Bone marrow (tissue), 2 donors: ENCODE measurements at regions not wholly inside any gene's neighbourhood (a gene's known extent, or its start where the extent isn't known, plus 50 kb on each side); places are given as distances from the start of the nearest gene placed in this dataset.
"Not testable (repeated sequence)": the region's sequence is repeated elsewhere in the genome, so short reads cannot be mapped to it uniquely, and the experiment has no call there.

ENCODE experiments used
- DNase-seq, 2 donors: peaks; one replicate each; lab custom pipeline; 2025; lab: John Stamatoyannopoulos, UW

DNA sequence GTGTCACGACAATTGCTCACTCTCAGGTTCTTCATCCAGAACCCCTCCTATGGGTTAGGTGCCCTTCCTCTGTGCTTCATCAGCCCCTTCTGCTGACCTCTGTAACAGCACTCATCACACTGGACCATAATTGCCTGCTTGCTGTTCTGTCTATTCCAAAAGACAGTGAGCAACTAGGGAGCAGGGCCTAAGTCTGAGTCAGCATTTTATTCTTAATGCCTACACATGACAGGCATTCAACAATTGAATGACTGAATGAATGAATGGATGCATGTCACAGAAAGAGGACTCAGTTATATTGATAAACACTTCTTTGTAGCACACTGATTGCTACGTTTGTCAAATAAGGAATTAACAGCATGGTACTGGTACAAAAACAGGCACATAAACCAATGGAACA, 317.0 kb downstream of the ZIC3 start:
- DNase-seq = no peak

DNA sequence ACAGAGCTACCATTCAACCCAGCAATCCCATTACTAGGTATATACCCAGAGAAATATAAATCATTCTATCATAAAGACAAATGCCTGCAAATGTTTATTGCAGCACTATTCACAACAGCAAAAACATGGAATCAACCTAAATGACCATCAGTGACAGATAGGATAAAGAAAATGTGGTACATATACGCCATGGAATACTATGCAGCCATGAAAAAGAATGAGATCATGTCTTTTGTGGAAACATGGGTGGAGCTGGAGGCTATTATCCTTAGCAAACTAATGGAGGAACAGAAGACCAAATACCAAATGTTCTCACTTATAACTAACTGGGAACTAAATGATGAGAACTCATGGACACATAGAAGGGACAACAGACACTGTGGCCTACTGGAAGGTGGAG, 318.9 kb downstream of the ZIC3 start:
- DNase-seq = not testable (repeated sequence)

DNA sequence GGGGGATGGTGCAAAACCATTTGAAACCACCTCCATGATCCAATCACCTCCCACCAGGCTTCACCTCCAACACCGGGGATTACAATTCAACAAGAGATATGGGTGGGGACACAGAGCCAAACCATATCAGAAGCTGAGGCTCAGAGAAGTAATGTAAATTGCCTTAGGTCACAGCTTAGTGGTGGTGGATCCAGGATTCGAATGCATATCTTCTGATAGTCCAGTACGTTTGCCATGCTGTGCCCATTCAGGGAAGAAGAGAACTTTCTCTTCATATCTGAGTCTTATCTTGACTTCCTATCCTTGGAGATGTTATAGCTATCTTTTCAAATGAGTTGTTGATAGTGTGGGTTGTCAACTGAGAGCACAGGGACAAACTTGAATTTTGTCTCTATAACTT, 325.5 kb downstream of the ZIC3 start:
- DNase-seq = no peak

DNA sequence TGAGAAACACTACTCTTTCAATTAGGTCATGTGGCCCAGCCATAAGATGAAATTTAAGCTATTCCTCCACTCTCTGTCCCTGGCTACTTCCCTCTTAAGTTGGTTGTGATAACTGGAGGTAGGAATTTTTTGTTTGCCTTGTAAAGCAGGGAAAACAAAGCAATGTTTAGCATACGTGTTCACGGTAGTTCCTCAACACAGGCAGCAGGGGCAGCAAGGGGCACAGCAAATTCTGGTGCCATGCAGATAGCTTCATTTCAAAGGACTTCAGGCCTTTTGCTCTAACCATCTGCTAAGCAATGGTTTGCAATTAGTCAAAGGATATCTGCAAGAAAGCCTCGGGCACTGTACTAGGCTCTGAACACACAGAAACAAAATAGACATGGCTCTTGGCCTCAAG, 330.2 kb downstream of the ZIC3 start:
- no peak for DNase-seq

DNA sequence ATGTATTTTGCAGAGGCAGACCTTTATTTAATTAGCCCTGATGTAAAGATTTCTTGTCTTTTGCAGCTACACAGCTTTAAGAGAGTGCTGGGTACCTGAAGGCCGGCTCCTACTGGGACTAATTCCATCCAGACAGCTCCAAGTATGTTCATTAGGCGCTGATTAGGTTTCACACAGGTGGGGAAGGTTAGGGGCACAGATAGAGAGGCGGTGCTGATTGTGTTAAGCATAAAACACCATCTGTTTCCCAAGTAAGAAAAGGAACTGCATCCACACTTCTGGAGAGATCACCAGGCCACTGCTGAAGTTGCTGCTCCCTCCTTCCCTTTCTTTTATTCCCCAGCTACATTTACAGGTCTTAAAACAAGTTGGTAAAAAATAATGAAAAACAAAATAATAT, 349.5 kb downstream of the ZIC3 start:
- no peak for DNase-seq

DNA sequence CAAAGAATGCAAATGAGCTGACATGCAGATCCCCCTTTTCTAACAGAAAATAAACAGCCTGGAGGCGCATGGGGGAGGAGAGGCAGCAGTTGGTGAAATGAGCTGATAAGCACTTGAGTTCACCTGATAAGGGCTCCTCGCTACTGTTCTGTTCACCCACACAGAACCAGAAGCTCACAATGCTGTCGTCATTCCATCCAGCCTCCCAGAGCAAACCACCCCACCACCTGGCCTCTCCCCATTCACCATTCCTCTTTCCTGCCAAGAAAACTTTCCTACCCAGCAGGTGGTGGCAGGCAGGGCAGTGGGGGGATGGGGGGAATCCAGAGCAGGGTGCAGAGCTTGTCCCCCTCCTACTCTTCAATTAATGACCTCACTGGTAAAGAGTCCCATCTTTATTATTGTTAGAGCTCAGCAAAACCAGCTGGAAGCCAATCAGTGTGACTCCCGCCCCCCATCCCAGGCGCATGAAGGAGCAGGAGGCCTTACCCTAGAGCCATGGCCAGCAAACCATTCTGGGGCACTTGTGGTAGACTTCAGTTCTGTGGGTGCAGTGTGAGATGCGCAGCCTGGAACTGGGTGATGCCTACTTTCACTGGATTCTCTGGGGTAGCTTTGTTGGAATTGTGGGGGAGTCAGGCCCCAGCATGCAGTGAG, 350.3 kb downstream of the ZIC3 start:
- DNase-seq = no peak

DNA sequence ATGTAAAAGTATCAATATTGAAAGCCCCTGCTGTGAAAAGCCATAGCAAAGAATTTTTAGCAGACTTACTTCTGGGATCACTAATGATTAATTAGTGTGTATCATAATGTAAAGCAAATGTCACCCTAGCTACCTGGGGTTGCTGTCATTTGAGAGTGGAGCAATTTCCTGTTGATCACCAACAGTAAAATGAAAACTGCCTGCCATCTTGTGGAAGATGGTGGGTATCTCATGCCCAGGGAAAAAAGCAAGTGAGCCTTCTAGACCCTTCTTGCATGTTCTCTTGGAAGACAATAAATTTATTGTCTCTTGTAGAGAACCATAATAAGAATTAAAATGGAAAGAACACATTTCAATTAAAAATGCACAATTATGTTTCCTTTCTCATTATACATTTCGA, 360.2 kb downstream of the ZIC3 start:
- no peak for DNase-seq

DNA sequence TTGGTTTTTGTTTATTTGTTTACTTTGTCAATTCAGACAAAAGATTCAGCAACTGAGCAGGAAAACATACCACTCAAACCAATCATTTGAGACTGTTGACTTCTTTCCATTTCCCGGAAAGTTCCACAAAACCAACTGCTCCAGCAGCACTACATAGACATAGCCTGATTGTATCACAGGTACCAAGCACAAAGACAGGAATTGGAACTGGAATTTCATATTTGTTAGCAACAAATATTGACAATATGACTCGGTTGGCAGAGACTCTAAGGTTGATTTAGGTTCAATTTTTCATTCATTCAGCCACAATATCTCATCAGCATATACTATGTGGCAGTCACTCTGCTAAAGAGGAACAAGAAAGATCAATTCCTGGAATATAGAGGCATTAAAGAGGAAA, 364.0 kb downstream of the ZIC3 start:
- DNase-seq = no peak

DNA sequence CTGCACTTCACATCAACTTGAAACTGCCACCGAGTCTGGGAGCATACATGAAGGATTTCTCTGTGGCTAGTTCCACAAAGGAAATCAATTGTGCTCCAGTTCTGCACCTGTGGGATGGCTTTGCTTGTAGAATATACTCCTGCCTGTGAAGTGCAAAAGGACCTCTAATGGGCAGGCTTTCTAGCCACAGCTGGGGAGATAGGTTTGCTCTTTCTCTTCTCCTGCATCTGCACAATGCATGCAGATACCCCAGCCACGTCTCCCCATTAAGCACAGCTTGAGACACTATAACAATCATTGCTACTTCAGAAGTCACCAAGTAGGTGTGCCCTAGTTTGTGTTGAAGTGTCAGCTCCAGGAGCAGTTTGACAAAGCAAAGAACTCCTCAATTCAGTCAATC, 364.6 kb downstream of the ZIC3 start:
- no peak for DNase-seq

DNA sequence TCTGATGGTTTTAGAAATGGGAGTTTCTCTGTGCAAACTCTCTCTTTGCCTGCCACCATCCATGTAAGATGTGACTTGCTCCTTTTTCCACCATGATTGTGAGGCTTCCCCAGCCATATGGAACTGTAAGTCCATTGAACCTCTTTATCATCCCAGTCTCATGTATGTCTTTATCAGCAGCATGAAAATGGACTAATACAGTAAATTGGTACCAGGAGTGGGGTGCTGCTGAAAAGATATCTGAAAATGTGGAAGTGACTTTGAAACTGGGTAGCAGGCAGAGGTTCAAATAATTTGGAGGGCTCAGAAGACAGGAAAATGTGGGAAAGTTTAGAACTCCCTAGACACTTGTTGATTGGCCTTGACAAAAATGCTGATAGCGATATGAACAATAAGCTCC, 368.3 kb downstream of the ZIC3 start:
- not testable (repeated sequence) for DNase-seq

DNA sequence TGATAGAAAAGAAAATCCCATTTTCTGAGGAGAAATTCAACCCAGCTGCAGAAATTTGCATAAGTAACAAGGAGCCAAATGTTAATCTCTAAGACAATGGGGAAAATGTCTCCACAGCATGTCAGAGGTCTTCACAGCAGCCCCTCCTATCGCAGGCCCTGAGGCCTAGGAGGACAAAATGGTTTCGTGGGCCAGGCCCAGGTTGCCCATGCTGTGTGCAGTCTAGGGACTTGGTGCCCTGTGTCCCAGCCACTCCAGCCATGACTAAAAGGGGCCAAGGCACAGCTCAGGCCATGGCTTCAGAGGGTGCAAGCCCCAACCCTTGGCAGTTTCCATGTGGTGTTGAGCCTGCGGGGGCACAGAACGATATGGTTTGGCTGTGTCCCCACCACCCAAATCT, 369.0 kb downstream of the ZIC3 start:
- not testable (repeated sequence) for DNase-seq

DNA sequence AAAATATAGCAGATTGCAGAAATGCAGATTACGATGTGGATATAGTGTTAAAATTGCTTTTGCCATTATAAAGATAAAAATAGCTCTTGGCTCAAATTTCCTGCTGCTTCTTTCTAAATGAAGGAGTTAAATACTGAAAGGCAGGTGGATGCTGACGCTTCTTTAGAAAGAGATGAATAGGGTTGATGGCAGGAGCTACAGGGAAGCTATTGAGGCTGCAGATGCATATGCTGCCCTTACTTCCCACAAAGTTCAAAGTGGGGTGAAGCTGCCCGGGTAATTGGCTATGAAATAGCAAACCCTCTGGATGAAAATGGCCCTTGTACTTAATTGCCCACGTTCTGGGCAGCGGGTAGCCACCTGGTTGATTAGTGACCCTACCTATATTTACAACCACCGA, 379.5 kb downstream of the ZIC3 start:
- DNase-seq = no peak

DNA sequence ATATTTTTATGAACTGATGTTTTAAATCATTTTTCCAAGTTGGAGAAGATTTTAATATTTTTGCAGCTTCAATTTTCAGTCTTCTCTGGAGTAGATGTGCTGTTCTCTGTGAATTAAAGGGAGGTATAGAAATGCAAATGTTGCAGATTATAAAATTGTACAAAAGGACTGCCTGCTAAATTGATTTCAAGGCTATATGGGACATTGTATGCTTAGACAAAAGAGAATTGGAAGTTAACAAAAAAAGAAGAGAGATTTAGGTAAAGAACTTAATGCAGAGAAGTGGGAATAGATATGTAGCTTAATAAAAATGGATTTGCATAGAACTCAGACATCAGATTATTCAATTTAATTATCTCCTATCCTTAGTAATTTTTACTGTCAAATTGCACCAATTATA, 403.3 kb downstream of the ZIC3 start:
- no peak for DNase-seq

DNA sequence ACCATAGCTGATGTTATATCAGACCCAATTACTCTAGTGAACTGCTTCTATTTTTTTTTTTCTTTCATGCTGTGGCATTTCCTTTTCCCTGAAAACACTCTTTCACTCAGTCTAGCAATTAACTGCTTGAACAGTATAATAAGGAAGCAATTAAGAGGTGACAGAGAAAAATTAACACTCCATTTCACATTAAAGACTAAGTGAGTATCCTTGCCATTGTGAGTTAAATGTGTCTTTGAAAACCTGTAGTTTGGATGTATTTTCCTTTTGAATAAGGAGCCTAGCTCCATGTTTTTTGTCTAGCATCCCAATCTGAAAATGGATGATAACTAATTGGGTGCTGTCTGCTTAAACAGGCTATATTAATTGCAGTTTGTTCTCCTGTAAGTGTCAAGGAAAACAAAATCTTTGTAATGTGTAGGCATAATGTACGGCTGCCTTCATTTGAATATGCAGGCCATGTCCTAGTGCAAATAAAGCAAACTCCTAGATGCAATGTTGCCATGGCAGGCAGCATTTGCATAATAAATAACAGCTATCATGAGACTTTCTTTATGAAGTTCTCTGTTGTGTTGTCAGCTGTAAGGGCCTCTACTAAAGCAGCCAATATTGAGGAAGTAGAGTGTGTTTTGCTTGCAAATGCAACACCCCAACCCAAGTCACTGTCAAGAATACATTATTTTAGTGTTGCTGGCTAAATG, 416.7 kb downstream of the ZIC3 start:
- no peak for DNase-seq

DNA sequence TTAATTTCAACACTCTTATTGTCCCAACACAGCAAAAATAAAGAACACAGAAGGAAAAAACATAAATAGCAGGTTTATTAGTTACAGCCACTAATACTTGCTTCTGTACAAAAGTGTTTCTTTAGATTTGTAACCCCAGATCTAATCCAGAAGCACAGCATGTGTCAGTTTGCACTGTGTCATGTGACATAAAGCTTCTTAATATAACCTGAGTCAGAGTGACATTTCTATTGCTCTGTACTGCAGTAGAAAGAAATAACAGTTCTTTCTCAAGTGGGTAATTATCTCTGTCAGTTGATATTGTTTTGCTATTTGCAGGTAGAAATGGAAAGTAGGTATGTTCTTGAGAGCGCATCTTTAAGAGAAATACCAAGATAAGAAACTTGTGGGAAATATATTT, 422.5 kb downstream of the ZIC3 start:
- no peak for DNase-seq

DNA sequence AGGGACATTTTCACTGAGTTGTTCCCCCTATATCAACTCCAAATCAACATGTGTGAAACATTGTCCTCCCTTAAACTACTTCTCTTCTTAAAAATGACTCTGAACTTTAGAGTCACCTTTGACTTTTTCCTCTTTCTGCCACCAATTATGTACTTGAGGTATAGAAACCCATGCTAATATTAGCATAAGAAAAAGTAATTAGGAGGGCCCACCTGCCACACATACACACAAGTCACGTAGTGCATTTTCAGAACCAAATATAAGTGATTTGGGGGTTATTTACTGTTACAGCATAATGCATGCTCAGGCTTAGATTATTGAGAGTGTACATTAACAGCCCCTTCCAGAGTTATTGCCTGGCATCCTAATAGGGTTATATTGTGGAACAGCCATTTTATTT, 432.7 kb downstream of the ZIC3 start:
- DNase-seq = no peak

DNA sequence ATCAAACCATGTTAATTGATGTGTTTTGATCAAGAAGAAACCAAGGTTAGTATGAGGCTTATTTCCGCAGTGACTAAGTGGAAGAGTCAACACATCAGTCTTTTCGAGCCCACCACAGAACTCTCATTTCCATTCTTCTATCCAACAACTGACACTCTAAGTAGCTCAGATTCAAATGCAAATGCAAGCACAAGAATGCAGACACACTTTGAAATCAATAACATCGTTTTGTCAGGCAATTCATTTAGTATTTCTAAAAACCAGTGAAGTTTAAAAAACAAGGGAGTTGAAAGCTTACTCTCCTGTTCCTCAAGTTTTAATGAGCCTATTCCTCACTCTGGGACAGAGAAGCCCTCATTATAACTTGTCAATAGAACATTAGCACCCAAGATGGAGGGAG, 433.1 kb downstream of the ZIC3 start:
- DNase-seq = no peak

DNA sequence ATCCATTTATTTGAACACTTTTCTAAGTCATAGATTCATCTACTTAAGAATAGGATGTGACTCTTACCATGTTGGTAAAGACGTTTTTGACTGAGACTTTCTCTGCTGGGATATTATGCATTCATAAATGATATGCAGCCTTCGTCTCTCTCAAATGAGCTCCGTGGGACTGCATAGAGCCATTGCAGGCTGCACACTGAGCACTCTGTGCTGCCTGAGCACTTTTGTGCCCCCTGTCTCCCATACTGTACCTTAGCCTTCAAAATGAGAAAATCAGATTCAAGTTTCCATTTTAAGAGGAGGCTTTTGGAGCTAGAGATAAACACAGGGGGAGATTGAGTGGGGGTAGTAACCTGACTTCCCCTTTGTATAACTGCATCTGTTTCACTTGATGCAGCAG, 433.6 kb downstream of the ZIC3 start:
- no peak for DNase-seq

DNA sequence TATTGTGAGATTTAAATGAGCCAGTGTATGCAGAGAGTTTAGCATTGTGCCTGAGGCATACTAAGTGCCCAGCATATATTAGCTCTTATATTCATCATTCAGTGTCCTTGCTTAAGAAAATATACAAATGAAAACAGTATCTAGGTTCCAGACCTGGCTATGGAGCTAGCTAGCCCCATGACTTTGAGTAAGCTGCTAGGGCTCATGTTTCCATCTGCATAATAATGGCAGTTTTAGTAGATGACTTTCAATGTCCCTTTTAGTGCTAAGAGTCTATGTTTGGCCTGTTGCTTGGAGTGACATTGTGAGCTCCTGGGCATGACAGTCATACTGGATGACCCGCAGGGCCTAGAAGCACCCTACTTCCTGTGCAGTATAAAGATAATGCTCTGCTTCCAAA, 435.3 kb downstream of the ZIC3 start:
- no peak for DNase-seq

DNA sequence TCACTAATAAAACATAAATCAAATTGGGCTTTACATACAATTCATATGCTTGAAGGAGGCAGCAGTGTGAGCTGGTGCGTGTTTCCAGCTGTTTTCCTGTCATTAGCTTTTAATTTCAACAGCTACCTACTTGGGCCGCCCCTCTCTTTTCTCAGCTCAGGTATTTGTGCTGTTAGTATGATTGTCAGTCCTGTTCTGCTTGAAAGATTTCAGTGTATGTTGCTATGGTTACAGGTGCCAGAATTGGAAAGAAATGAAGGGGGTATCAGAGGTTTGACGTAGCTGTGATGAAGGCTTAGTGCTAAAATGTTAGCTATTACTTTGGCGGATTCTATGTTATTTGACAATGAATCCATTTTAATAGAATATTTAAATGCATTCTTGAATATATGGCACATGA, 440.3 kb downstream of the ZIC3 start:
- DNase-seq = no peak

DNA sequence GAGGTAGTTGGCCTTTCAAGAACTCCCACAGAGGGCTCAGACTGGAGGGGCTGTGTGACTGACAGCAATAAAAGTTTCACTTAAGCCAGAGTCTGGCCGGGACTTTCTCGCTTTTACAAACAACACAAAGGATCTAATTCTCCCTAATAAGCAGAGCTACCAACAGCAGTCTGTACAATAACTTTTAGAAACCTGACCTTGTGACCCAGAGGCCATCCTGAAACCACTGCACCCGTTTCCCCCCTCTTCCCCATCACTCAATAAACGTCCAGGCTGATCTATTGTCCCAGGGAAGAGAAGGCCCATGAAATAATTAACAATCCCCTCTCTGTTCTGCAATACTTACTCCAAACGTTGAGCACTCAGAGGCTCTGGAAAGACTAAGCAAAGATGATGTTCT, 442.4 kb downstream of the ZIC3 start:
- DNase-seq = no peak

DNA sequence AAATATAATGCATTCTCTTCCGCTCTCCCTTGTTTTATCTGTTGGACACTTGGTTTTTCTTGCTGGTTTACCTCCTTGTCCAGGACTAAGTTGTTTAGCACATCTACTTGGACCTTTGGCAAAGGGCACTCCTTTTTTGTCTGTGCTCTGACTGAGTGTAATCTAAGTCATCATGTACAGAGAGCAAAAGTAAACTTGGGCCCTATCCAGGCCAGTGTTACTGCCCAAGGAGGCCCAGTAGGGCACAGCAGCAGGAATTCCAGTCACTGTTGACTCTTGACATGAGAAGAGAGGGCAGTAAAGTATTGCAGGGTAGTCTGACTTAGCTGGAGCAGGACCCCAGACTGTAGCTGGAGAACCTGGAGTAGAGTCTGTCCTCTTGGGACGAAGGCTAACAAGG, 445.5 kb downstream of the ZIC3 start:
- DNase-seq = no peak

DNA sequence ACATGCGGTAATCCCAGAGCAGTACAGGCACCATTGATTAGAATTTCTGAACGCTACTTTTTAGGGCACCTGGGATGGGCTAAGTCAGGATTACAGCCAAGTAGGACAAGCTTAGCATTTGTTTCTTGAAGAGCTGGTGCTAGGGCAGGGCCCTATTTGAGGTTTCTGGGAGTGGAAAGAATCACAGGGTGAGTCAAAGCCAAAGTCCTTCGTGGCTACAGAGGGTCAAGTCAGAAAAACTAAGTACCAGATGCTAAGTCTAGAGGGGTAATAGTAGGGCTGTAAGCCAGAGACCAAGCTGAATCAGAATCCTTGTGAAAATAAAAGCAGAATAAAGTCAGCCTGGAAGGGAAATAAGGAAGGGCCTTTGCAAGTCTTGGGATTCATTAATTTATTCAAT, 448.6 kb downstream of the ZIC3 start:
- DNase-seq = no peak

DNA sequence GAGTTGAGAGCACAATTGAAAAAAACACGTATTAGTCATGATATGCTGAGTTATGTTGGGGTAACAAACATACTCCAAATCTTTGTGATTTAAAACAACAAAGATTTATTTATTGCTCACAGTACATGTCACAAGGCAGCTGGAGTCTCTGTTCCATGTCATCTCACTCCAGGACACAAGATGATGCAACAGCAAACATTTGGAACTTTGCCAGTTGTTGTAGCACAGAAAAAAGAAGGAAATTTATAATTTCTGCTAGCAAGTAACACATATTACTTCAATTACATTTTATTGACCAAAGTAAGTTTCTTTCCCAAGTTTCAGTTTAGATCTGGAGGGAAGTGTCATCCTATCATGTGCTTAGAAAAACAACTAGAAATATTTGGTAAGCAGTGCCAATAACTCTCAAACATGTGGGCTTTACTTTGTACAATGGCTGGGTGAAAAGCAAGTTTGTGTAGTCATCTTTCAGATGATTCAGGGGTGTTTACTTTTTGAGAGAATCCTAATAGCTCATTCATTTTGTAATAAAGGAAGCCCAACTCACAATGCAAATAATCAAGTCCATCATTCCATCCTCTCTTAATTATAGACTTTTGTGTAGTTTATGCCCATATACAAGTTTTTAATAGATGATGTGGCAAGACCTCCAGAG, 452.3 kb downstream of the ZIC3 start:
- no peak for DNase-seq
